Osteocyte (in vitro differentiated cells): ENCODE measurements at regions not wholly inside any gene's neighbourhood (a gene's known extent, or its start where the extent isn't known, plus 50 kb on each side); places are given as distances from the start of the nearest gene placed in this dataset.

Experiments
- DNase-seq: peaks from one replicate; pipeline ENCODE4 v3.0.0; 2021; ENCODE audit warnings: mixed read lengths; ENCODE audit not compliant: unreplicated experiment; ENCODE audit errors: extremely low spot score
- H3K27ac Mint-ChIP-seq: one replicate; pipeline ENCODE4 v1.8.0; 2021; ENCODE audit warnings: mild to moderate bottlenecking, mixed read lengths; ENCODE audit not compliant: unreplicated experiment
- H3K27me3 Mint-ChIP-seq: one replicate; pipeline ENCODE4 v1.8.0; 2021; ENCODE audit warnings: mixed read lengths; ENCODE audit not compliant: unreplicated experiment
- H3K36me3 Mint-ChIP-seq: one replicate; pipeline ENCODE4 v1.8.0; 2021; ENCODE audit warnings: mixed read lengths; ENCODE audit not compliant: unreplicated experiment
- H3K4me1 Mint-ChIP-seq: one replicate; pipeline ENCODE4 v1.8.0; 2021; ENCODE audit warnings: mixed read lengths; ENCODE audit not compliant: unreplicated experiment
- H3K4me3 Mint-ChIP-seq: one replicate; pipeline ENCODE4 v1.8.0; 2021; ENCODE audit warnings: mild to moderate bottlenecking, moderate library complexity, mixed read lengths; ENCODE audit not compliant: unreplicated experiment
- H3K9me3 Mint-ChIP-seq: one replicate; pipeline ENCODE4 v1.8.0; 2021; ENCODE audit warnings: mixed read lengths; ENCODE audit not compliant: unreplicated experiment
- TF ChIP-seq, protein P1 (sequence below): fragments of 200-600 bp; sonication (generic); IDR thresholded peaks from 2 replicates; pipeline ENCODE4 v1.5.0; 2021; ENCODE audit warnings: antibody characterized with exemption, mild to moderate bottlenecking, moderate library complexity

DNA sequence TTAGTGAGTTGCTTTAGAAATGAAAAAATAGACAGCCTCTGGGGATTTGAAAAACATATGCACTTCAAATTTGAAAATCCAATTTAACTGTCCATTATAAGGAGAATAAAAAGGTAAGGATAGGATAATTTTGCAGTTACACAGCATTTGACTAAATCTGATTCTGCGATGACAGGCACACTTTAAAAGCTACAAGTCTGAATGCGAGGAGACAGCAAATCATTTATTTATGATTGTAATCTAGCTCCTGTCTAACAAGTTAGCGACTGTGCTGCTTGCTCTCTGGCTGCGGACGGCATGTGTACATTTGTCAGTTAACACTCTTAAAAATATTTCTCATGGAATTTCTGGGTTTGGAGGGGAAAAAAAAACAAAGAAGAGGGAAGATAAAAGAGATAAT is 514.8 kb downstream of the MN1 start:
- H3K27ac Mint-ChIP-seq: no peak overlapping the region
- TF ChIP-seq, protein P1, sequence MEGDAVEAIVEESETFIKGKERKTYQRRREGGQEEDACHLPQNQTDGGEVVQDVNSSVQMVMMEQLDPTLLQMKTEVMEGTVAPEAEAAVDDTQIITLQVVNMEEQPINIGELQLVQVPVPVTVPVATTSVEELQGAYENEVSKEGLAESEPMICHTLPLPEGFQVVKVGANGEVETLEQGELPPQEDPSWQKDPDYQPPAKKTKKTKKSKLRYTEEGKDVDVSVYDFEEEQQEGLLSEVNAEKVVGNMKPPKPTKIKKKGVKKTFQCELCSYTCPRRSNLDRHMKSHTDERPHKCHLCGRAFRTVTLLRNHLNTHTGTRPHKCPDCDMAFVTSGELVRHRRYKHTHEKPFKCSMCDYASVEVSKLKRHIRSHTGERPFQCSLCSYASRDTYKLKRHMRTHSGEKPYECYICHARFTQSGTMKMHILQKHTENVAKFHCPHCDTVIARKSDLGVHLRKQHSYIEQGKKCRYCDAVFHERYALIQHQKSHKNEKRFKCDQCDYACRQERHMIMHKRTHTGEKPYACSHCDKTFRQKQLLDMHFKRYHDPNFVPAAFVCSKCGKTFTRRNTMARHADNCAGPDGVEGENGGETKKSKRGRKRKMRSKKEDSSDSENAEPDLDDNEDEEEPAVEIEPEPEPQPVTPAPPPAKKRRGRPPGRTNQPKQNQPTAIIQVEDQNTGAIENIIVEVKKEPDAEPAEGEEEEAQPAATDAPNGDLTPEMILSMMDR: no peak
- DNase-seq: no peak
- H3K9me3 Mint-ChIP-seq: peaks cover 8% of the 10 kb centered on the region
- H3K4me1 Mint-ChIP-seq: peaks cover 9% of the 10 kb centered on the region
- H3K36me3 Mint-ChIP-seq: no peaks in the 10 kb centered on the region
- no peak overlapping the region for H3K4me3 Mint-ChIP-seq
- H3K27me3 Mint-ChIP-seq: no peaks in the 10 kb centered on the region

DNA sequence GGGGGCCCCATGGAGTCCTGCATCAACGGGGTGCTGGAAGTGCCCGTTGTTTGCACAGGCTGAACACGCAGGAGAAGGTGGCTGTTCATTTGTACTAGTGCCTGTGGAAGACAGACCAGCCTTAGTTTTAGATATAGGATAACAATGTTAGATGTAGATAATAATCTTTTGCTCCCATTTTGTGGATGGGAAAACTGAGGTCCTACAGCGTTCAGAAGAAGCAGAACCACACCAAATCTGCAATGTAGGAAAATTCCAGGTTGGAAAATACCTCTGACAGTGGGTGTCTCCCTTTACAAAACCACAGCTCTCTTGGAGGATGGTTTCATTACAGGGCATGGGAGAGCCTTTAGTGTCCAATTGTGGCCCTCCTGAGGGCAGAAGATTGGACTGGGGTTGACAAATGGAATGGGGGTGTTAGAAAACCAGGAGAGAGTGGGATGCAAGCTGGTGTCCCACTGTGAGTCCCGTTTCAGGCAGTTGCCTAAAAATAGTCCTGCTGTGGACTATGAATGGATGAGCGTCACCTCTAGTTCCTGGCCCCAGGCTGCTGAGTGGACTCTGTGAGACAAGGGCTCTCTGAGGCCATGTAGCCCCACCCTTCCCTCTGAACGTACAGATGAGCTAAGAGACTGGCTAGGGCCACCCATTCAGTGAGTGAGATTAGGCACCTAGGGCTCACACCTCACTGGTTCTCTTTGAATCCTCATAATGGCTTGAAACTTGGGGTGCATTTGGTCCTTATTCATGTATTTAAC is 508.8 kb downstream of the MN1 start:
- no peak for DNase-seq
- TF ChIP-seq, protein P1: no peak
- H3K27ac Mint-ChIP-seq: no peak overlapping the region
- peaks cover 22% of the 10 kb centered on the region for H3K4me1 Mint-ChIP-seq
- H3K36me3 Mint-ChIP-seq: no peaks in the 10 kb centered on the region
- no peak overlapping the region for H3K4me3 Mint-ChIP-seq
- H3K27me3 Mint-ChIP-seq: no peaks in the 10 kb centered on the region
- H3K9me3 Mint-ChIP-seq: no peaks in the 10 kb centered on the region

DNA sequence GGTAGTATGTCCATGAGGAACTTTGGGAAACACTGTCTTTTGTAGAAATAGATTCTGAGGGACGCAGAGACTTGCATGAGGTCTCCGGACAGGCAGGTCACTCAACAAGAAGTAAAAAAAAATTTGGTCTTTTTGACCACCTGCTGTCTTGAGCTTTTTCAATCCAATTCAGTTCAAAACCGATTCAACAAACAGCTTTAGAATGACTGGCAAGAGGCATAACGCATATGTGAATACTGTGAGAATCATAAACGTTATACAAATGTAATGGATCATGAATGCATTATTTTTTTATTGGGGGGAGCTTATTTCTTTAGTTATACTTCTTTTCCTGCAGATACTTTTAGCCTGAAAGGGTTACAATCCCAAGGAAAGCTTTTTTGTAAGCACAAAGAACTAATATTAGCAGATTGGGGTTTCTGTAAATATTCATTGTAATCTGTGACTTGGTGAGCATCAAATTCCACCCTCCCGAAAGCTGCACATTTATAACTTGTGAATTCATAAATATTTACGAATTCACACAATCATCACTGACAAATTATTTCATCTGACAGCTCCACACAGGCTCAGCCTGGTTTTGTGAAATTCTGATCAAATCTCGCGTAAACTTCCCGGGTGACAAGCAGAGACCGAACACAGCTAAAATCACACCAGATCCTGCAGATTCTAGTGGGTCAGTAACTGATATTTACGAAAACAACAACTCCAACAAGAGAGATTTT is 507.7 kb downstream of the MN1 start:
- peaks cover 34% of the 10 kb centered on the region for H3K4me1 Mint-ChIP-seq
- no peaks in the 10 kb centered on the region for H3K36me3 Mint-ChIP-seq
- no peaks in the 10 kb centered on the region for H3K27me3 Mint-ChIP-seq
- H3K9me3 Mint-ChIP-seq: no peaks in the 10 kb centered on the region
- TF ChIP-seq, protein P1: no peak
- no peak for DNase-seq
- no peak overlapping the region for H3K4me3 Mint-ChIP-seq
- no peak overlapping the region for H3K27ac Mint-ChIP-seq

DNA sequence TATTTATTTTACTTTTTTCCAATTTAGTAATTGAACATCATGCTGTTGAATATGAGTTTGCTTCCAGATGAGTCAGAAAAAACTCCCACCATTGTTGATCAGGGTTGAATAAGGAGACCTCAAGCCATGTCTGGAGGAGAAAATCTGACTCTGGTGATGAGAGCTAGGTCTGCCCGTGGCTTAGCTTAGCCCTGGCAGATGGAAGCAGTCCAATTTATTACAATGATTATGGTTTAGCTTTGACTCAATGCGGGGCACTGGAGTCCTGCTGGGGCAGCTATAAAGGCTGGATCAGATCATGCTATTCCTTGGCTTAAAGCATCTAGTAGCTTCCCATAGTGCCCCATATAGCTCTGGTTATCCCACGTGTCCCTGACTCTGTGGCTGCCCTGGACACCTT is 506.5 kb downstream of the MN1 start:
- Mint-ChIP-seq H3K27ac (no peak overlapping the region), H3K4me1 (peaks cover 45% of the 10 kb centered on the region), H3K36me3 (no peaks in the 10 kb centered on the region), H3K9me3 (no peaks in the 10 kb centered on the region), H3K4me3 (no peak overlapping the region), H3K27me3 (no peaks in the 10 kb centered on the region)
- DNase-seq: no peak
- TF ChIP-seq, protein P1: no peak

DNA sequence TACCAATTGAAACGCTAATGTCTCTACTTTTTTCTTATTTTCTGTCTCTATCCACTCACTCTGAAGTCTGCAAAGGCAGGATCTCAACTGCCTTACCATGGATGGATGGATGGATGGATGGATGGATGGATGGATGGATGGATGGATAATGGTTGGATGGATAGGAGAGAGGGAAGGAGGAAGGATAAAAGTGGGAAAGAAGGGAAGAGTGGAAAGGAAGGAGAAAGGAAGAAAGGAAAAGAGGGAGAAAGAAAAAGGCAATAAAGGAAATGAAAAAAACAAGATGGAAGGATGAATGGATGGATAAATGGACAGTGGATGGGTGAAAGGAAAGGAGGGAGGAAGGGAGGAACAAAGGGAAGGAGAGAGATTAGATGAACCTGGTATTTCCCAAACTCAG is 506.0 kb downstream of the MN1 start:
- Mint-ChIP-seq H3K27me3 (no peaks in the 10 kb centered on the region), H3K9me3 (no peaks in the 10 kb centered on the region), H3K27ac (no peak overlapping the region)

More for the DNA sequence above, 506.0 kb downstream of the MN1 start:
- no peak for DNase-seq
- TF ChIP-seq, protein P1: no peak
- H3K4me1 Mint-ChIP-seq: peaks cover 50% of the 10 kb centered on the region
- H3K4me3 Mint-ChIP-seq: no peak overlapping the region
- H3K36me3 Mint-ChIP-seq: no peaks in the 10 kb centered on the region
